NCI-H1105 treated with DMSO at 0.1 percent for 48 hours (cell line): ENCODE measurements at regions not wholly inside any gene's neighbourhood (a gene's known extent, or its start where the extent isn't known, plus 50 kb on each side); places are given as distances from the start of the nearest gene placed in this dataset.

Experiments
- DNase-seq: peaks from one replicate; lab custom pipeline; 2025; lab: John Stamatoyannopoulos, UW

DNA sequence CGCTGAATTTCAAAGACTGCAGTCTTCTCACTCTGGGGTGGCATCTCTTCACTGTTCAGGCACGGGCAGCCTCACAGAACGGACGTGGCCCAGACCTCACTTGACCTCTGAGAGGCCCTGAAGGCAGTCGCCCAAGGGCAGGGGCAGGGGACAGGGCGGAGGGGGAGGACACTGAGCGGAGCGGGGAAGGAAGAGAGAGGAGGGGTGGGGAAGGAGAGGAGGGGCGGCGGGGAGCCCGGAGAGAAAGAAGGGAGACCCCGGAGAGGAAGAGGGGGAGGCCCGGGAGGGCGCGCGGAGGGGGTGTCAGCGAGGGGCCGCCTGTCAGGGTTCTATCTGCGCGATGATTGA, 58.7 kb upstream of the COMTD1 start:
- no peak for DNase-seq

DNA sequence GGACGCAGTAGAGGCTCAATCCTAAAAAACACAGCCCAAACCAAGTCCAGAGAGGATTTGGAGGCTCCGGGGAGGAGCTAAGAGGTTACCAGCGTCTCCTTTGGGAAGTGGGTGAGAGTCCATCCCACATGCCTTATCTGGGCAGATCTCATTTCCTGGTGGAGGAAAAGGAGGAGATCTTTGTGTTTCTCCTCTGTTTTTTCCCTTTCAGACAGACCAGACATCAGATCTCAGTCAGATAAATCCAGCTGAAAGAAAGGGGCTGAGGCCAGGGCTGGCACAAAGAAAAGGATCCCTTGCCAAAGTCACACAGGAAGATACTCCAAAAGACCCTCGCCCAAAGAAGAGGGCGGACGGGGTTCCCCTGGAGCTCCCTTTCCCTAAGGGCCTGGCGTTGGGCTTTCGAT, 58.3 kb upstream of the COMTD1 start:
- no peak for DNase-seq

DNA sequence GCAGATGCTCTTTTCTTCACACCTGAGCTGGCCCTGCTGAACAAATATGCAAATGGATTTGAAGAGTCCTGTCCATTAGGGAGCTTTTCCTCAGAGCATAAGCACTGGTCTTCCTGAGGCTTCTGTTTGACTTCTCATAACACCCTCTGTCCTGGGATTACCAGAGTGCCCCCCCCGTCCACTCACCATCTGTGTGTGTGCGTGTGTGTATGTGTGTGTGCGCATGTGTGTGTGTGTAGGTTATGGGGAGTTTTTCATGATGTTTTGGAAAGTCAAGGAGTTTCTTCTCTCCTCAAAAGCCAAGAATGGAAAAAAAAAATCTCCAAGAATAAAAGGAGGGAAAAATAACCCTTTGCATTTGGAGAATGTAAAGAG, 57.7 kb upstream of the COMTD1 start:
- no peak for DNase-seq

DNA sequence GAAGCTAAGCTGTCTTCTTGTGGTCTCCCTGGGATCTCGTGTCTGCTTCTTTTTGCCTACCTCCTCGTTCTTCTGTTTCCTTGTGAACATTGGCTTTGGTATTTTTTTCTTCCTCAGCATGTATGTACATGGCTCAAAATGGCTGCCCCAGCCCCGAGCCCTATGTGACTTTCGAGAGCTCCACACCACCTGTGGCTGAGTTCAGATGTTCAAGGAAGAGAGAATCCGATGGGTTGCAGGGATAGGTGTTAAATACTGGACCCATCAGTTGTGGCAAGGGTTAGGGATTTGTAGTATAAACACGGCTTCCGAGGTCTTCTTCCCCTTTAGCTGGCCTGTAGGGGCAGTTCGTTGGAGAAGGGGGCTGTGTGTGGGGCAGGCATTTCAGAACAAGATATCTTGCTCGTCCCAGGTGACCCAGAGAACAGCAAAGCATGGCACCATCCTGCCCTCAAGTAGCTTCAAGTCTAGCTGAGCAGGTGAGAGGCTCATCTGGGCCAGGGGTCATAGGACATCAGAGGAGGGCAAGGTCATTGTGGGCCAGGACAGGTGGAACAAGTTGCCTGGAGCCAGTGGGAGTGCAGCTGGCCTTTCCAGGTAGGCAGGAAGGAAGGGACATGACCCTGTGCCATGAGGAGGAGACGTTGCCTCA, 57.2 kb upstream of the COMTD1 start:
- DNase-seq: no peak

DNA sequence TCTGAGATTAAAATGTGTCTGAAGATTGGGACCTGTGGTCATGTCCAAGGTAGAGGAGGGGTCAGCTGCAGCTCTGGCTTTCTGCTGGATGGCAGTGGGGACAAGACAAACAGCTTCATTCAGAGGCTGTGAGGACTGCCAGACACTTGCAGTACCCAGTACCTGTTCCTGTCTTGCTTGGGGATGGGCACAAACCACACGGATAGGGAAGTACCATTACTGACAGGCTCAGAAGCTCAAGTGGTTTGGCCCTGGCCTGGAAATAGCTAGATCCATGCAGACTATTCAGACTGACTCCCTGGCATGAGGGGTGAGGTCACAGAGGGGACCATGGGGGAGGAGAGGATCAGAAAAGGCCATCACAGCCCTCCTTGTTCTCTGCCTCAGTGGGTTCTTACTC, 56.0 kb upstream of the COMTD1 start:
- no peak for DNase-seq

DNA sequence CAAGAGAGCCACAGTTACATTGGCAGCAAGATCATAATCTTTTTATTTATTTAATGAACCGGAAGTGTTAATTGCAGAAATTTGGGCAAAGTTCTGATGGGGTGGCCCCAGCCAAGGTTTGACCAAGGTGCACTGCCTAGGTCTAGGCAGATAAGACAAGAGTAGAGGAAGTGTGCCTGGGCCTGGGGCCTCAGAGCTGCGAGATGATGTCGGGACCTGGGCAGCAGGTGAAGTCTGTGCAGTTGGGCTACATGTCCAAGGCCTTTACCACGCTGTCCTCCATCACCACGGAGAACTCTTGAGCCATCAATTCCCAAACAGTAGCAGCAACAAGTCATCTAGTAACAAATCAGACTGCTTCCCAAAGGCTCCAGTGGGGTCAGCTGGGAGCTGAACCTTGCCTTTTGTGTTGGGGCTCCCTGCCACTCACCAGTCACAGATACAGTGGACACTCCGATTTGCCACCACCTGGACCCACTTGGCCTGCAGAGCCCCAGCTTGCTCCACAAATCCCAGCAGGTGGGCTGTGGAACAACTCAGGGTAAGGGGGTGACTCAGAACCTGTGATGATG, 52.5 kb upstream of the COMTD1 start:
- no peak for DNase-seq

DNA sequence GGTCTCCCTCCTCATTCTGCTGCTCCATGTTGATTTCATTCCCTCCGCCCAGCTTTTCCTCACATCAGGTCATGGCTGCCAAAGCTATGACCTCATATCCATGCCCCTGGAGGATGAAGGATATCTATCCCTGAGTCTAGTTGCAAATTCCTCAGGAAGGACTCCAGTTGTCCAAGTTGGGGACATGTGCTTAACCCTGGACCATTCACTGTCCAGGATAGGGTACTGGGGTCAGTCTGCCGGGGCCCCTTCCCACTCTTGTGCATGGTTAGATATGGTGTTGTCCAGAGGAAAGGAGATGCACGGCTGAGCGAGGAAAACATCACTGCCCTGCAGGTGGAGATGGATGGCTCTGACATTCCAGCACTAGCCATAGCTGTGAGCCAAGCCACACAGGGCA, 51.9 kb upstream of the COMTD1 start:
- no peak for DNase-seq

DNA sequence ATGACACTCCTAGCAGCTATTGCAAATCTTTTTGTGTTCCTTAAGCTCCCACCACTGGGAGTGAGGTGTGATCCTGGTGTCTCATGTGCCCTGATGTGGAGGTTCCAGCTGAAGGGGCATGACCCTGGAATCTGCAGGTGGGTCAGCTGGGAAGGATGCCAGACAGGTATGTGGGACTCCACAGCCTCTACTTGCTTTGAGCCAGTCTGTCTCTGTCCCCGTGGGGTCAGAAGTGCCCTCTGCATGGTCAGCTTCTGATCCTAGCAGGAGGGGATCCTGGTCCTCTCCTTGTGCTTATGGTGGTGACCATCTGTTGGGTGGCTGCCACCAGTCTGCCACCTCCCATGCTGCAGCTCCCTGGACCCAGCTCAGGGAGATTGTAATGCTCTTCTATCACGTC, 51.1 kb upstream of the COMTD1 start:
- DNase-seq: no peak
